ENCODE measurements at regions not wholly inside any gene's neighbourhood (a gene's known extent, or its start where the extent isn't known, plus 50 kb on each side); places are given as distances from the start of the nearest gene placed in this dataset.

GRCh38 chr12:67589078-67589477 lies 59.5 kb upstream of the DYRK2 start:
- DNase-seq (ENCODE audit: low spot score), result no peak

- no peak for DNase-seq (ENCODE audit: low spot score)
Measured at GRCh38 chr12:67590149-67590790, 58.3 kb upstream of the DYRK2 start.

GRCh38 chr12:67592228-67593011 lies 56.1 kb upstream of the DYRK2 start:
- no peak for DNase-seq (ENCODE audit: low spot score)

GRCh38 chr12:67593041-67593440 lies 55.5 kb upstream of the DYRK2 start:
- no peak for DNase-seq (ENCODE audit: low spot score)

- DNase-seq (ENCODE audit: low spot score), result no peak
Measured at GRCh38 chr12:67593461-67594330, 54.8 kb upstream of the DYRK2 start.

- DNase-seq (ENCODE audit: low spot score), result no peak
Measured at GRCh38 chr12:67594888-67595287, 53.7 kb upstream of the DYRK2 start.

GRCh38 chr12:67595365-67595764 lies 53.2 kb upstream of the DYRK2 start:
- no peak for DNase-seq (ENCODE audit: low spot score)

- DNase-seq (ENCODE audit: low spot score), result no peak
Measured at GRCh38 chr12:67598598-67598997, 49.9 kb upstream of the DYRK2 start.
